HCT116 (cell line): ENCODE measurements at regions not wholly inside any gene's neighbourhood (a gene's known extent, or its start where the extent isn't known, plus 50 kb on each side); places are given as distances from the start of the nearest gene placed in this dataset.

Source experiments
- ATAC-seq: fragments of 200-7000 bp; cut with Tn5 transposase; 2 replicates; pipeline ENCODE4 v1.9.1; 2020; ENCODE audit warnings: mild to moderate bottlenecking, moderate library complexity
- BruUV-seq: library from RNA; stranded (reverse); fragments of 400-500 nt; replicated peaks from 2 replicates; lab custom pipeline; 2021; lab: Mats Ljungman, UMichigan
- CTCF ChIA-PET: fragments of 300-600 bp; sonication (Branson Sonifier 250); formaldehyde crosslinking; loops from one replicate; lab custom pipeline; 2021; ENCODE audit warnings: antibody characterized with exemption; lab: Charles Lee
- POLR2A ChIA-PET: fragments of 300-600, 350-600 bp; sonication (Branson Sonifier 250); formaldehyde crosslinking; loops from one replicate; lab custom pipeline; 2021; ENCODE audit warnings: antibody characterized with exemption; lab: Charles Lee
- RAD21 ChIA-PET, 2 experiments: fragments of 300-600 bp; sonication (Branson Sonifier 250); formaldehyde crosslinking; loops; one replicate each; lab custom pipeline; 2023; ENCODE audit warnings: low total read pairs in 2 of 2; ENCODE audit not compliant: uncharacterized antibody in 2 of 2, unreplicated experiment in 2 of 2, low non-redundant PET in 1 of 2; lab: Charles Lee
- DNase-seq: peaks from one replicate; pipeline ENCODE4 v3.0.0-alpha.2; 2010; ENCODE audit warnings: low read depth, low spot score
- H2AFZ ChIP-seq: fragments of 200-600 bp; shearing (Covaris generic), sonication (generic); 2 replicates; pipeline ENCODE4 v1.6.1; 2017; ENCODE audit warnings: low read depth, mixed run types, mixed read lengths, antibody characterized with exemption, low read length; ENCODE audit not compliant: poor library complexity, severe bottlenecking
- H3K27ac ChIP-seq: 2 replicates; pipeline ENCODE4 v1.5.1; 2012; ENCODE audit warnings: low read depth, low read length
- H3K27me3 ChIP-seq: fragments of 200-600 bp; sonication (generic); 2 replicates; pipeline ENCODE4 v1.6.1; 2016; ENCODE audit warnings: mixed run types, low read length, mixed read lengths; ENCODE audit not compliant: insufficient read depth
- H3K36me3 ChIP-seq, 2 experiments: fragments of 200-500 bp in 1 of 2; fragments of 200-600 bp in 1 of 2; sonication (Bioruptor generic) in 1 of 2; sonication (generic) in 1 of 2; 2 replicates each; pipeline versions ENCODE4 v1.5.1 to v1.6.1; 2014 to 2016; ENCODE audit warnings: low read length in 2 of 2, inconsistent platforms in 1 of 2, mixed read lengths in 1 of 2, mixed run types in 1 of 2; ENCODE audit not compliant: insufficient read depth in 2 of 2, control insufficient read depth in 1 of 2
- H3K4me1 ChIP-seq, 2 experiments: fragments of 200-600 bp in 1 of 2; sonication (generic) in 1 of 2; 2 replicates each; pipeline versions ENCODE4 v1.5.1 to v1.6.1; 2012 to 2017; ENCODE audit warnings: low read length in 2 of 2, inconsistent platforms in 1 of 2, mild to moderate bottlenecking in 1 of 2, mixed read lengths in 1 of 2, mixed run types in 1 of 2, moderate library complexity in 1 of 2; ENCODE audit not compliant: insufficient read depth in 2 of 2, control insufficient read depth in 1 of 2
- H3K4me2 ChIP-seq: fragments of 200-600 bp; sonication (generic); 2 replicates; pipeline ENCODE4 v1.6.1; 2017; ENCODE audit warnings: mixed run types, low read length, mixed read lengths
- H3K4me3 ChIP-seq, 2 experiments: fragments of 200-600 bp in 1 of 2; sonication (generic) in 1 of 2; replicated peaks in 1 of 2; 2 replicates each; pipeline ENCODE4 v1.5.1; 2011 to 2016; ENCODE audit warnings: low read length in 2 of 2, control low read depth in 1 of 2, low read depth in 1 of 2, mild to moderate bottlenecking in 1 of 2, mixed read lengths in 1 of 2, mixed run types in 1 of 2
- H3K79me2 ChIP-seq: fragments of 200-600 bp; sonication (generic); 2 replicates; pipeline ENCODE4 v1.6.1; 2017; ENCODE audit warnings: mild to moderate bottlenecking, mixed run types, low read length, moderate library complexity, mixed read lengths; ENCODE audit not compliant: insufficient read depth
- H3K9ac ChIP-seq: fragments of 200-600 bp; sonication (generic); 2 replicates; pipeline ENCODE4 v1.6.1; 2016; ENCODE audit warnings: low read length, mixed read lengths
- H3K9me2 ChIP-seq: fragments of 200-600 bp; sonication (generic), shearing (Covaris generic); 2 replicates; pipeline ENCODE4 v1.6.1; 2017; ENCODE audit warnings: mixed run types, mild to moderate bottlenecking, moderate library complexity; ENCODE audit not compliant: insufficient read depth
- H3K9me3 ChIP-seq, 2 experiments: fragments of 200-500 bp in 1 of 2; fragments of 200-600 bp in 1 of 2; sonication (Bioruptor generic) in 1 of 2; sonication (generic) in 1 of 2; 2 replicates each; pipeline ENCODE4 v1.6.1; 2014 to 2017; ENCODE audit warnings: low read length in 2 of 2, mixed read lengths in 2 of 2, inconsistent platforms in 1 of 2, low read depth in 1 of 2, mild to moderate bottlenecking in 1 of 2, mixed run types in 1 of 2, moderate library complexity in 1 of 2; ENCODE audit not compliant: control insufficient read depth in 1 of 2, insufficient read depth in 1 of 2
- H4K20me1 ChIP-seq: fragments of 200-600 bp; sonication (generic), shearing (Covaris generic); 2 replicates; pipeline ENCODE4 v1.6.1; 2017; ENCODE audit warnings: mixed run types, mild to moderate bottlenecking, moderate library complexity; ENCODE audit not compliant: insufficient read depth
- CEBPB ChIP-seq: IDR thresholded peaks from 2 replicates; pipeline ENCODE4 v1.6.1; 2012; ENCODE audit warnings: low read depth
- EGR1 ChIP-seq: IDR thresholded peaks from 2 replicates; pipeline ENCODE4 v1.6.1; 2012; ENCODE audit warnings: low read depth
- ELF1 ChIP-seq: IDR thresholded peaks from 2 replicates; pipeline ENCODE4 v1.6.1; 2012; ENCODE audit warnings: low read depth, borderline replicate concordance
- EZH2 ChIP-seq: fragments of 200-600 bp; sonication (generic); IDR thresholded peaks from 2 replicates; pipeline ENCODE4 v1.6.1; 2017; ENCODE audit warnings: antibody characterized with exemption, mixed run types
- EZH2phosphoT487 ChIP-seq: fragments of 200-600 bp; IDR thresholded peaks from 2 replicates; pipeline ENCODE4 v1.6.1; 2018; ENCODE audit warnings: antibody characterized with exemption, borderline replicate concordance
- FOSL1 ChIP-seq: IDR thresholded peaks from 2 replicates; pipeline ENCODE4 v1.6.1; 2012; ENCODE audit warnings: low read depth
- JUND ChIP-seq: IDR thresholded peaks from 2 replicates; pipeline ENCODE4 v1.6.1; 2012
- POLR2AphosphoS5 ChIP-seq: IDR thresholded peaks from 2 replicates; pipeline ENCODE4 v1.6.1; 2011; ENCODE audit warnings: mild to moderate bottlenecking, low read depth, low read length, moderate library complexity
- RAD21 ChIP-seq: IDR thresholded peaks from 2 replicates; pipeline ENCODE4 v1.6.1; 2012; ENCODE audit warnings: low read depth, mild to moderate bottlenecking
- SIN3A ChIP-seq: IDR thresholded peaks from 2 replicates; pipeline ENCODE4 v1.6.1; 2012; ENCODE audit warnings: low read depth
- TCF7L2 ChIP-seq: IDR thresholded peaks from 2 replicates; pipeline ENCODE4 v1.7.0; 2011; ENCODE audit warnings: borderline replicate concordance, inconsistent platforms; ENCODE audit not compliant: insufficient read depth, insufficient read length; ENCODE audit errors: extremely low read depth
- ZNF274 ChIP-seq: fragments of 200-500 bp; sonication (Bioruptor generic); IDR thresholded peaks from 2 replicates; pipeline ENCODE4 v1.6.1; 2014; ENCODE audit warnings: mild to moderate bottlenecking, low read depth, low read length, inconsistent platforms
- intact Hi-C: fragments of 100-400 bp; cut with micrococcal nuclease; formaldehyde crosslinking; loops from 2 replicates; pipeline ENCODE4 v1.10.0; 2022
- TF ChIP-seq, protein P1 (sequence below): IDR thresholded peaks from 2 replicates; pipeline ENCODE4 v1.6.1; 2011; ENCODE audit warnings: mild to moderate bottlenecking, low read length, moderate library complexity; ENCODE audit not compliant: insufficient replicate concordance; ENCODE audit errors: extremely low read depth
- TF ChIP-seq, protein P2 (sequence below): IDR thresholded peaks from 2 replicates; pipeline ENCODE4 v1.6.1; 2012

DNA sequence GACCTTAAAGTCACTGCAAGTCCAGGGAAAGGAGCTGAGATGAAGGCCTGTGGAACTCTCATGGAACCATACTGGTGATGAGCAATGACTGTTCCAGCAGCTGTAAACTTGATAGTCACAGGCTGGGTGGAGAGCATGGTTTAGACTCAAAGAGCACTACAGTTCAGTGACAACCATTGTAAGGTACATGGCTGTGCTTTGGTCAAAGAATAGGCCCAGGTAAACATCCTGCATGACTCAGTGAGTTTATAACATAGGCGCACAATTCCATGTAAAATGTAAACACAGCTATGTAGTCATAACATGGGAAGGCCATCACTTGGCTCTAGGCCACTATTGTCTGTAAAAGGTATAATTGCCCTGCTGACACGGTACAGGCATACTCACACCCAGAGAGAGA lies 119.3 kb upstream of the FSCB start:
- ChIA-PET RAD21 (no interaction called here), POLR2A (no interaction called here), CTCF (no interaction called here)
- Histone ChIP-seq H4K20me1 (no peaks in the 10 kb centered on the region), H3K9me2 (no peaks in the 10 kb centered on the region), H3K4me3 (no peak overlapping the region), H3K79me2 (no peaks in the 10 kb centered on the region), H3K9ac (no peak overlapping the region), H3K4me2 (no peak overlapping the region), H3K4me1 (no peaks in the 10 kb centered on the region), H2AFZ (no peak overlapping the region), H3K27ac (no peak overlapping the region), H3K9me3 (no peaks in the 10 kb centered on the region), H3K36me3 (no peaks in the 10 kb centered on the region), H3K27me3 (no peaks in the 10 kb centered on the region)
- ATAC-seq (no peak), DNase-seq (no peak)
- BruUV-seq, result no TSS peak
- TF ChIP-seq CEBPB, result no peak
- TF ChIP-seq, protein P1, sequence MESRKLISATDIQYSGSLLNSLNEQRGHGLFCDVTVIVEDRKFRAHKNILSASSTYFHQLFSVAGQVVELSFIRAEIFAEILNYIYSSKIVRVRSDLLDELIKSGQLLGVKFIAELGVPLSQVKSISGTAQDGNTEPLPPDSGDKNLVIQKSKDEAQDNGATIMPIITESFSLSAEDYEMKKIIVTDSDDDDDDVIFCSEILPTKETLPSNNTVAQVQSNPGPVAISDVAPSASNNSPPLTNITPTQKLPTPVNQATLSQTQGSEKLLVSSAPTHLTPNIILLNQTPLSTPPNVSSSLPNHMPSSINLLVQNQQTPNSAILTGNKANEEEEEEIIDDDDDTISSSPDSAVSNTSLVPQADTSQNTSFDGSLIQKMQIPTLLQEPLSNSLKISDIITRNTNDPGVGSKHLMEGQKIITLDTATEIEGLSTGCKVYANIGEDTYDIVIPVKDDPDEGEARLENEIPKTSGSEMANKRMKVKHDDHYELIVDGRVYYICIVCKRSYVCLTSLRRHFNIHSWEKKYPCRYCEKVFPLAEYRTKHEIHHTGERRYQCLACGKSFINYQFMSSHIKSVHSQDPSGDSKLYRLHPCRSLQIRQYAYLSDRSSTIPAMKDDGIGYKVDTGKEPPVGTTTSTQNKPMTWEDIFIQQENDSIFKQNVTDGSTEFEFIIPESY, result no peak
- TF ChIP-seq, protein P2, sequence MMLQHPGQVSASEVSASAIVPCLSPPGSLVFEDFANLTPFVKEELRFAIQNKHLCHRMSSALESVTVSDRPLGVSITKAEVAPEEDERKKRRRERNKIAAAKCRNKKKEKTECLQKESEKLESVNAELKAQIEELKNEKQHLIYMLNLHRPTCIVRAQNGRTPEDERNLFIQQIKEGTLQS, result no peak
- TF ChIP-seq JUND, result no peak
- TF ChIP-seq POLR2AphosphoS5, result no peak
- TF ChIP-seq EGR1, result no peak
- no peak for TF ChIP-seq RAD21
- TF ChIP-seq TCF7L2, result no peak
- TF ChIP-seq SIN3A, result no peak
- intact Hi-C loops, result no loop called here

DNA sequence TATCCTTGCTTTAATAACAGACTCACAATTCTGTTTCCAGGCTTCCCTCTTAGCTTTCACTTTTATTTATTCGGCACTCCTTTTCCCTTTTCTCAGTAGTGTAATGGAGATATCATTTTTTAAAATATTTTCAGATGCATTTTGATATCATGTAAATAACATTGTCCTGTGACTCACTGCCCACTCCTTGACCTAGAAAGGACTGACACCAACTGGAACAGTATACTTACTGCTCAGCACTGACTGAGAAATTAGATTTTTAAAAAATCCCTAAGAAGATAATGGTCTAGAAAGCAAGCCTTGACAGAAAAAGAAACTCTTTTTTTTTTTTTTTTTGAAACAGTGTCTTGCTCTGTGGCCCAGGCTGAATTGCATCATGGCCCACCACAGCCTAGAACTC lies 118.0 kb upstream of the FSCB start:
- Histone ChIP-seq H4K20me1 (no peaks in the 10 kb centered on the region), H3K9me3 (no peaks in the 10 kb centered on the region), H3K9me2 (no peaks in the 10 kb centered on the region), H3K4me2 (no peak overlapping the region), H3K27ac (no peak overlapping the region), H2AFZ (no peak overlapping the region), H3K79me2 (no peaks in the 10 kb centered on the region), H3K27me3 (no peaks in the 10 kb centered on the region), H3K36me3 (no peaks in the 10 kb centered on the region), H3K4me3 (no peak overlapping the region), H3K9ac (no peak overlapping the region), H3K4me1 (no peaks in the 10 kb centered on the region)
- no TSS peak for BruUV-seq
- intact Hi-C loops, result no loop called here
- ChIA-PET RAD21 (no interaction called here), POLR2A (no interaction called here), CTCF (no interaction called here)
- DNase-seq (no peak), ATAC-seq (no peak)
- TF ChIP-seq EZH2phosphoT487 (no peak), EZH2 (no peak), EGR1 (no peak), ZNF274 (no peak), ELF1 (no peak), RAD21 (no peak), FOSL1 (no peak)
- TF ChIP-seq, protein P2, result no peak
- TF ChIP-seq, protein P1, result no peak
